HUES6 (cell line): ENCODE measurements at regions not wholly inside any gene's neighbourhood (a gene's known extent, or its start where the extent isn't known, plus 50 kb on each side); places are given as distances from the start of the nearest gene placed in this dataset.

Experiments used
- H3K27ac ChIP-seq: 2 replicates; pipeline ENCODE4 v1.7.0; 2013; ENCODE audit warnings: low read depth, mild to moderate bottlenecking, low read length, inconsistent platforms
- H3K27me3 ChIP-seq: 2 replicates; pipeline ENCODE4 v1.6.1; 2013; ENCODE audit warnings: low read length; ENCODE audit not compliant: control insufficient read depth, insufficient read depth
- H3K36me3 ChIP-seq: 2 replicates; pipeline ENCODE4 v1.6.1; 2013; ENCODE audit warnings: low read length; ENCODE audit not compliant: control insufficient read depth, insufficient read depth
- H3K4me1 ChIP-seq: 2 replicates; pipeline ENCODE4 v1.6.1; 2013; ENCODE audit warnings: low read length; ENCODE audit not compliant: control insufficient read depth, insufficient read depth
- H3K4me3 ChIP-seq: 2 replicates; pipeline ENCODE4 v1.5.1; 2013; ENCODE audit warnings: low read depth, low read length
- H3K9ac ChIP-seq: one replicate; pipeline ENCODE4 v1.6.1; 2013; ENCODE audit warnings: mild to moderate bottlenecking, low read length
- H3K9me3 ChIP-seq: 2 replicates; pipeline ENCODE4 v1.6.1; 2013; ENCODE audit warnings: low read depth, low read length; ENCODE audit not compliant: control insufficient read depth, insufficient read depth

- Histone ChIP-seq H3K27me3 (no peaks in the 10 kb centered on the region), H3K36me3 (no peaks in the 10 kb centered on the region), H3K9ac (no peak overlapping the region), H3K4me1 (no peaks in the 10 kb centered on the region), H3K27ac (no peak overlapping the region), H3K4me3 (no peak overlapping the region), H3K9me3 (peaks cover 4% of the 10 kb centered on the region; the same call in 1 of the 2 replicates)
These were observed 193.5 kb upstream of the SPTLC3 start for GRCh38 chr20:12815231-12815768.

DNA sequence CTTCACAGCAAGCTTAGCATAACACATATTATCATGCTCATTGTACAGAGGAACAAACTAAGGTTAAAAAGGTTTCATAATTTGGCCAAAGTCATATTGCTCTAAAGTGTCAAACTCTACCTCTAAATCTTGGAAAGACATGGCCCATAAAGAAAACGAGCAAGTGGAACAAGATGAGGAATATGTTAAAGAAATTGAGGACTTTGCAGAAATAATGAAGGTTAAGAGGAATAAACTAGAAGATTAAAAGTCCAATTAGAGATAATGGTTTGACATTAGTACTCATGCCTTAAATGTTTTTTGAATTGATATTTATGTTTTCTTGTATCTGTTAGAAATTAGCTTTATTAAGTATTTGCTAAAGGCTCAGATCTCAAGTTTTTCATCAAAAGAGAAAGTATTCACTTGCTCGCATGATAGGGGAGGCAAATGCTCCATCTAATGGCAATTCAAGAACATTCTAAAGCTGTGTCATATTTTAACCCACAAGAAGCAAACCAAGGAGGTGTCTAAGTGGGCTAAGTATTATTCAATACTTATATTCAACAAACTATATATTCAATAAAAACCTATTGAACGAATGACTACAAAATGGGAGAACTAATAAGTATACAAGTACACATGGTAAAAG lies 192.9 kb upstream of the SPTLC3 start:
- Histone ChIP-seq H3K36me3 (no peaks in the 10 kb centered on the region), H3K4me1 (no peaks in the 10 kb centered on the region), H3K4me3 (no peak overlapping the region), H3K9ac (no peak overlapping the region), H3K9me3 (peaks cover 4% of the 10 kb centered on the region; the same call in 1 of the 2 replicates), H3K27me3 (no peaks in the 10 kb centered on the region), H3K27ac (no peak overlapping the region)

- no peaks in the 10 kb centered on the region for H3K27me3 ChIP-seq
- H3K4me1 ChIP-seq, result no peaks in the 10 kb centered on the region
- H3K36me3 ChIP-seq, result no peaks in the 10 kb centered on the region
- no peak overlapping the region for H3K9ac ChIP-seq
- H3K9me3 ChIP-seq, result no peaks in the 10 kb centered on the region
- no peak overlapping the region for H3K27ac ChIP-seq
- H3K4me3 ChIP-seq, result no peak overlapping the region
These were observed 187.5 kb upstream of the SPTLC3 start for GRCh38 chr20:12821249-12821648.

- Histone ChIP-seq H3K9ac (no peak overlapping the region), H3K27me3 (no peaks in the 10 kb centered on the region), H3K4me3 (no peak overlapping the region), H3K36me3 (no peaks in the 10 kb centered on the region), H3K27ac (no peak overlapping the region), H3K4me1 (peaks cover 8% of the 10 kb centered on the region; the same call in 1 of the 2 replicates), H3K9me3 (no peaks in the 10 kb centered on the region)
These were observed 185.0 kb upstream of the SPTLC3 start for GRCh38 chr20:12823734-12824133.

- Histone ChIP-seq H3K9me3 (no peaks in the 10 kb centered on the region), H3K27me3 (no peaks in the 10 kb centered on the region), H3K36me3 (no peaks in the 10 kb centered on the region), H3K4me3 (no peak overlapping the region), H3K27ac (no peak overlapping the region), H3K4me1 (peaks cover 8% of the 10 kb centered on the region; the same call in 1 of the 2 replicates), H3K9ac (no peak overlapping the region)
These were observed 184.2 kb upstream of the SPTLC3 start for GRCh38 chr20:12824328-12825225.

- no peaks in the 10 kb centered on the region for H3K9me3 ChIP-seq
These were observed 183.6 kb upstream of the SPTLC3 start for GRCh38 chr20:12825226-12825595.

DNA sequence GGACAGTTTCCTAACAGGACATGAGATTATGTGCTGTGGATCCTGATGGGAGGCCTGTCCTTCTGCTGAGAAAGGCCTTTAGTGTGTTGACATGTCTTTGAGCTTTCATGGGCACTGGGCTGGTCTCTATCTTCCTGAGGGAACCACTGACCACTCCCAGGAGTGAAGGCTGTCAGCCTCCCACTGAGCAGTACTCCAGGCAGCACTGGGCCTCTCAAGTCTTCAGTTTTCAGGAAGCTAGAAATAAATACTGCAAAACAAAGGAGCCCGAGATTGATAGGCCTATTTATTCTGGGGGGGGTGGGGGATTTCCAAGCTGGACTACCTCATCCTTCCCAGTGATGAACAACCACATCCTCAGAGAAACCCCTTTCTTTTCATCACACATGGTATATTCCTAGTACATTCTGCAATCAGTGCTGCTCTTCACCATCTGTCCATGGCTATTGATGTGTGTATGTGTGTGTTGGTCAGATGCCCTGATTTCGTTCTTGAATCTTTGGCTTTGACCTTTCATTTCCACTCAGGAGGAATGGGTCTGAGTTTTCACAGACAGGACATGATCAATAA lies 180.9 kb upstream of the SPTLC3 start:
- Histone ChIP-seq H3K27me3 (no peaks in the 10 kb centered on the region), H3K4me1 (peaks cover 8% of the 10 kb centered on the region; the same call in 1 of the 2 replicates), H3K9ac (no peak overlapping the region)

More at GRCh38 chr20:12825226-12825595, 183.6 kb upstream of the SPTLC3 start:
- no peak overlapping the region for H3K27ac ChIP-seq
- H3K27me3 ChIP-seq, result no peaks in the 10 kb centered on the region
- no peak overlapping the region for H3K9ac ChIP-seq
- no peak overlapping the region for H3K4me3 ChIP-seq
- H3K36me3 ChIP-seq, result no peaks in the 10 kb centered on the region
- peaks cover 8% of the 10 kb centered on the region; the same call in 1 of the 2 replicates for H3K4me1 ChIP-seq

GRCh38 chr20:12829170-12829569 lies 179.6 kb upstream of the SPTLC3 start:
- no peak overlapping the region for H3K4me3 ChIP-seq
- H3K9me3 ChIP-seq, result no peaks in the 10 kb centered on the region
- no peaks in the 10 kb centered on the region for H3K36me3 ChIP-seq
- H3K27me3 ChIP-seq, result no peaks in the 10 kb centered on the region
- H3K9ac ChIP-seq, result no peak overlapping the region
- H3K4me1 ChIP-seq, result peaks cover 8% of the 10 kb centered on the region; the same call in 1 of the 2 replicates
- no peak overlapping the region for H3K27ac ChIP-seq

More for the DNA sequence above, 180.9 kb upstream of the SPTLC3 start:
- Histone ChIP-seq H3K9me3 (no peaks in the 10 kb centered on the region), H3K36me3 (no peaks in the 10 kb centered on the region), H3K4me3 (no peak overlapping the region), H3K27ac (no peak overlapping the region)

GRCh38 chr20:12833861-12834260 lies 174.9 kb upstream of the SPTLC3 start:
- no peaks in the 10 kb centered on the region for H3K36me3 ChIP-seq
- no peaks in the 10 kb centered on the region for H3K27me3 ChIP-seq
- H3K27ac ChIP-seq, result no peak overlapping the region
- no peaks in the 10 kb centered on the region for H3K9me3 ChIP-seq
- peaks cover 13% of the 10 kb centered on the region for H3K4me1 ChIP-seq
- no peak overlapping the region for H3K9ac ChIP-seq
- no peak overlapping the region for H3K4me3 ChIP-seq

- no peak overlapping the region for H3K9ac ChIP-seq
- H3K27ac ChIP-seq, result no peak overlapping the region
- H3K9me3 ChIP-seq, result no peaks in the 10 kb centered on the region
- no peaks in the 10 kb centered on the region for H3K27me3 ChIP-seq
- no peak overlapping the region for H3K4me3 ChIP-seq
- peaks cover 13% of the 10 kb centered on the region for H3K4me1 ChIP-seq
- no peaks in the 10 kb centered on the region for H3K36me3 ChIP-seq
These were observed 172.8 kb upstream of the SPTLC3 start for GRCh38 chr20:12835999-12836398.

- Histone ChIP-seq H3K27me3 (no peaks in the 10 kb centered on the region), H3K4me1 (peaks cover 13% of the 10 kb centered on the region), H3K9me3 (no peaks in the 10 kb centered on the region), H3K4me3 (no peak overlapping the region), H3K27ac (no peak overlapping the region), H3K36me3 (no peaks in the 10 kb centered on the region), H3K9ac (no peak overlapping the region)
These were observed 171.1 kb upstream of the SPTLC3 start for GRCh38 chr20:12837646-12838045.
